Small intestine (tissue), 7 donors: ENCODE measurements at regions not wholly inside any gene's neighbourhood (a gene's known extent, or its start where the extent isn't known, plus 50 kb on each side); places are given as distances from the start of the nearest gene placed in this dataset.
"Not testable (repeated sequence)": the region's sequence is repeated elsewhere in the genome, so short reads cannot be mapped to it uniquely, and the experiment has no call there.

Source experiments
- DNase-seq, 2 donors: peaks; one replicate each; pipeline versions ENCODE4 v3.0.0 to v3.0.0-alpha.2; 2013
- FAIRE-seq: peaks from 2 replicates; lab custom pipeline; 2012; peaks lifted over from hg19 to GRCh38; lab: Jason Lieb, UNC
- H3K27ac ChIP-seq, 3 donors: one replicate each; pipeline ENCODE4 v1.5.1; 2013; ENCODE audit warnings: low read length in 2 of 3, mild to moderate bottlenecking in 2 of 3, control low read depth in 1 of 3, inconsistent platforms in 1 of 3, low read depth in 1 of 3, moderate library complexity in 1 of 3
- H3K27me3 ChIP-seq, 3 donors: one replicate each; pipeline ENCODE4 v1.6.1; 2013; ENCODE audit warnings: low read length in 3 of 3, inconsistent platforms in 1 of 3; ENCODE audit not compliant: control insufficient read depth in 3 of 3, insufficient read depth in 3 of 3
- H3K36me3 ChIP-seq, 3 donors: one replicate each; pipeline ENCODE4 v1.6.1; 2013; ENCODE audit warnings: low read length in 3 of 3, inconsistent platforms in 1 of 3, low read depth in 1 of 3, mild to moderate bottlenecking in 1 of 3, moderate library complexity in 1 of 3; ENCODE audit not compliant: control insufficient read depth in 3 of 3, insufficient read depth in 2 of 3
- H3K4me1 ChIP-seq, 3 donors: one replicate each; pipeline ENCODE4 v1.6.1; 2013; ENCODE audit warnings: low read length in 2 of 3, inconsistent platforms in 1 of 3, low read depth in 1 of 3, mild to moderate bottlenecking in 1 of 3, moderate library complexity in 1 of 3; ENCODE audit not compliant: control insufficient read depth in 3 of 3, insufficient read depth in 2 of 3
- H3K4me3 ChIP-seq, 3 donors: one replicate each; pipeline ENCODE4 v1.5.1; 2013; ENCODE audit warnings: low read length in 3 of 3, control low read depth in 1 of 3, inconsistent platforms in 1 of 3, low read depth in 1 of 3, mild to moderate bottlenecking in 1 of 3, moderate library complexity in 1 of 3
- H3K9me3 ChIP-seq, 2 donors: one replicate each; pipeline ENCODE4 v1.6.1; 2013; ENCODE audit warnings: low read depth in 1 of 2, low read length in 1 of 2; ENCODE audit not compliant: control insufficient read depth in 2 of 2, insufficient read depth in 1 of 2
- WGBS, 3 donors: extraction: QIAGEN DNeasy Blood & Tissue Kit; methylation state at CpG; one replicate each; pipeline ENCODE4 v1.1.7; 2013; 5-methylcytosine and 5-hydroxymethylcytosine counted together
- donor health status: healthy with polysubstance abuse.
- donor health status: control.
- donor health status: control.
- donor health status: Bipolar disorder and iron deficiency.
- donor health status: healthy.

- not testable (repeated sequence) for FAIRE-seq
These were observed 247.6 kb downstream of the TP53TG3F start for GRCh38 chr16:33706845-33707590.

GRCh38 chr16:33707591-33707934, 248.2 kb downstream of the TP53TG3F start:
- not testable (repeated sequence) for DNase-seq, H3K4me1 ChIP-seq, H3K9me3 ChIP-seq, H3K36me3 ChIP-seq, H3K27ac ChIP-seq, FAIRE-seq, H3K4me3 ChIP-seq, H3K27me3 ChIP-seq
- 59 to 66% (median 62%) methylated on average over 14 of the region's 14 CpGs for WGBS, 3 donors

More at GRCh38 chr16:33706845-33707590, 247.6 kb downstream of the TP53TG3F start:
- WGBS, 3 donors = 56 to 80% (median 80%) methylated on average over 38 to 49 of the region's 55 CpGs
- H3K27me3 ChIP-seq, H3K27ac ChIP-seq, H3K4me1 ChIP-seq, H3K9me3 ChIP-seq, H3K36me3 ChIP-seq, H3K4me3 ChIP-seq, DNase-seq: not testable (repeated sequence)

DNA sequence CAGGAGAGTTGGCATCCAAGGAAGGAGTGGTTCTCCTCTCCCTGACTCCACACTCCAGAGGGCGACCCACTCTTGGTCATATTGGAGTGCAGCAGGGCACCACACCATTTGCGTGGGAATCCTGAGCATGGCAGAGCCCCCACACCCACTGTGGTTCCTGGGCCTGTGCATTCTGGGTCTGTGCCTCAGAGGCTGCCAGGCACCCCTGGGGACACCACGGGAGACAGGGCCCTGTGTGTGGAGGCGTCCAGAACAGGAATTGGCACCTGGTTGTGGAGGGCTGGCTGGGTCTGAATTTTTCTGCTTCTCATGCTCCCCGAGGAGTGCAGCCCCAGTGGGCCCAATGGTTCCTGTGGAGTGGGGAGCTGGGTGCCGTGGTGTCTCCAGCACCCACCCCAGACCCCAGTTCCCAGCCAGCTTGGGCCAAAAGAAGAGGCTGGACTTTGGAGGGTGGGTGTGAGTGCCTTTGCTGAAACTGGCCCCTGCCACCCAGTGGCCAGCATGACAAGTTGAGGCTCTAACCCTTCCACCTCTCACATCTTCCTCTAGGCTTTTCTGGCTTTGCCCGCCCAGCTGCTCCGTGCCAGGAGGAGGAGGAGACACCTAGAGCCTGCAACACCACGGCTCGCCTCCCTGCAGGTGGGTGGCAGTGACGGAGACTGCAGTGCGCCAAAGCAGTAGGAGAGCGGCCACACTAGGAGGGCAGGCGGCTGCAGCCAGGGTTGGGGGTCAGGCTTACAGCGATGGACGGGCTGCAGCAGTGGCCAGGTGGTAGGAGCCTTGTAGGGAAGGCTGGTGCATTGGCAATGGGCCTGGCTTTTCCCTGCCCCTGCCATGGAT, 250.7 kb downstream of the TP53TG3F start:
- not testable (repeated sequence) for H3K4me3 ChIP-seq, FAIRE-seq

DNA sequence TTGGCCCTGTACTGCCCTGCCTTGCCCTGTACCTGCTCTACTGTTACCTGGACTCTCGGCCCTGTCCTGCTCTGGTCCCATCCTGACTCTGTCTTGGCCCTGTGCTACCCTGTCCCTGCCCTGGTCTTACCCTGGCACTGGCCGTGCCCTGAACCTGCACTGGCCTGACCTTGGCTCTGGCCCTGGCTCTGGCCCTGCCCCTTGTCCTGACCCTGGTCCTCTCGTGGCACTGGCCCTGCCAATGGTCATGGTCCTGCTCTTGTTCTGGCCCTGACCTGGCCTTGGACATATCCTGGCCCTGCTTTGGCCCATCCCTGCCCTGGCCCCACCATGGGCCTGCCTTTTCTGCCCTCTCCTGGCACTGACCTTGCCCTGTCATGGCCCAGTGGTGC, 251.3 kb downstream of the TP53TG3F start:
- not testable (repeated sequence) for H3K27ac ChIP-seq, H3K9me3 ChIP-seq, H3K4me3 ChIP-seq, H3K4me1 ChIP-seq, H3K27me3 ChIP-seq, FAIRE-seq, DNase-seq, H3K36me3 ChIP-seq
- WGBS, 3 donors = 82 to 90% (median 86%) methylated on average over 1 to 3 of the region's 3 CpGs

More for the DNA sequence above, 250.7 kb downstream of the TP53TG3F start:
- not testable (repeated sequence) for H3K9me3 ChIP-seq, DNase-seq, H3K27me3 ChIP-seq, H3K36me3 ChIP-seq, H3K27ac ChIP-seq, H3K4me1 ChIP-seq
- WGBS, 3 donors = 84 to 88% (median 88%) methylated on average over 12 to 16 of the region's 16 CpGs

GRCh38 chr16:33711616-33712015, 252.2 kb downstream of the TP53TG3F start:
- 77% methylated on average over 5 of the region's 5 CpGs for WGBS, 3 donors
- H3K36me3 ChIP-seq, H3K9me3 ChIP-seq, H3K27ac ChIP-seq, H3K27me3 ChIP-seq, FAIRE-seq, H3K4me3 ChIP-seq, H3K4me1 ChIP-seq, DNase-seq: not testable (repeated sequence)

- H3K36me3 ChIP-seq, H3K4me1 ChIP-seq, H3K27me3 ChIP-seq, DNase-seq, H3K27ac ChIP-seq, H3K9me3 ChIP-seq, FAIRE-seq, H3K4me3 ChIP-seq: not testable (repeated sequence)
- WGBS, 3 donors = 39 to 49% (median 42%) methylated on average over 2 of the region's 2 CpGs
These were observed 252.9 kb downstream of the TP53TG3F start for GRCh38 chr16:33712308-33712707.

DNA sequence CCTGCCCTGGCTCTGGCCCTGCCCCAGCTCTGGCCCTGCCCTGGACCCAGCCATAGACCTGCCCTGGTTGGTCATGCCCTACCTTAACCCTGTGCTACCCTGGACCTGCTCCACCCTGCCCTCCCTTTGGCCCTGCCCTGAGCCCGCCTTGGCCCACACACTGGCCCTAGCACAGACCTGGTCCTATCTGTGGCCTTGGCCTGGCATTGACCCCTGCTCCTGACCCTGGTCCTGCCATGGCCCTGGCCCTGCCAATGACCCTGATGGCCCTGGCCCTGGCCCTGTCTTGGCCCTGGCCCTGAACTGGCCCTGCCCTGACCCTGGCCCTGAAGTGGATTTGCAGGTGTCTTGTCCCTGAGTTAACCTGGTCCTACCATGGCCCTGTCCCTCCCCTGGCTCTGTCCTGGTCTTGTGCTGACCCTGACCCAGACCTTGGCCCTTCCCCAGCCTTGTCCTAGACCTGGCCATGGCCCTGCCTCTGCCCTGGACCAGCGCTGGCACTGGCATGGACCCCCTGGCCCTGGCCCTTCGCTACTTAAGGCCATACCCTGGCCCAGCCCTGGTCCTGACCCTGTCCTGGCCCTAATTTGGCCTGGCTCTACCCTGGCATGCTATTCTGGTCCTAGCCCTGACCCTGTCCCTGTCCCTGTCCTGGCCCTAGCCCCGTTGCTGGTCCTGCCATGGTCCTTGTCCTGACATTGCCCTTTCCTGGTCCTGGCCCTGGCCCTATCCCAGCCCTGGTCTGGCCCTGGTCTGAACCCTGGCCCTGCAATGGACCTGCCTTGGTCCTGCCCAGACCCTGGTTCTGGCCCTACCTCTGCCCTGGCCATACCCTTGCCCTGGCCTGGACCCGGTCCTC, 253.7 kb downstream of the TP53TG3F start:
- not testable (repeated sequence) for DNase-seq

More for the DNA sequence above, 253.7 kb downstream of the TP53TG3F start:
- not testable (repeated sequence) for H3K27me3 ChIP-seq, FAIRE-seq, H3K36me3 ChIP-seq, H3K4me3 ChIP-seq, H3K27ac ChIP-seq, H3K9me3 ChIP-seq, H3K4me1 ChIP-seq
- 71 to 81% (median 75%) methylated on average over 4 to 5 of the region's 5 CpGs for WGBS, 3 donors
